GM23338 (cell line): ENCODE measurements at regions not wholly inside any gene's neighbourhood (a gene's known extent, or its start where the extent isn't known, plus 50 kb on each side); places are given as distances from the start of the nearest gene placed in this dataset.

Experiments
- EZH2 ChIP-seq: fragments of 200-600 bp; sonication (generic); IDR thresholded peaks from one replicate; pipeline ENCODE4 v1.8.0; 2017; ENCODE audit warnings: antibody characterized with exemption, mild to moderate bottlenecking, low read depth; ENCODE audit not compliant: unreplicated experiment
- TF ChIP-seq, protein P1 (sequence below), 2 experiments: fragments of 200-600 bp in 1 of 2; sonication (generic) in 1 of 2; conservative IDR thresholded peaks; 2 replicates each; pipeline versions ENCODE4 v1.5.1 to v1.6.1; 2016 to 2017; ENCODE audit warnings: antibody characterized with exemption in 2 of 2, low read depth in 2 of 2, mild to moderate bottlenecking in 2 of 2, moderate library complexity in 1 of 2

DNA sequence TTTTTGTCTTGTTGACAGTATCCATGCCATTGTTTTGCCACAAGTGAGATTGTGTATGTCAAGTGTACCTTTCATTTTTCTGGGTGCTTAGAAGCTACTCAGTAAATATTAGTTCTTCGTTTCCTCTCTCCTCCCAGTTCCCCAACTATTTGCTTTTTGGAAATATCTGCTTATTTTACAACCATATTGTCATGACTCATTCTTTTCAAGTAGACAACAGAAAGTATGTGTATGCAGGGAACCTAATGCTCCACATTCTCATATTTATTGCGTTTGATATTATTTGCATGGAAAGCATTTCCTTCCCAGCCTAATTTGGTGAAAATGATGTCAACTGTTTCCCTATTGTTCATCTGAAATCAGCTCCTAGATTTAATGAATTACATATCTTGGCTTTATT lies 483.7 kb upstream of the RIOK2 start:
- TF ChIP-seq, protein P1, sequence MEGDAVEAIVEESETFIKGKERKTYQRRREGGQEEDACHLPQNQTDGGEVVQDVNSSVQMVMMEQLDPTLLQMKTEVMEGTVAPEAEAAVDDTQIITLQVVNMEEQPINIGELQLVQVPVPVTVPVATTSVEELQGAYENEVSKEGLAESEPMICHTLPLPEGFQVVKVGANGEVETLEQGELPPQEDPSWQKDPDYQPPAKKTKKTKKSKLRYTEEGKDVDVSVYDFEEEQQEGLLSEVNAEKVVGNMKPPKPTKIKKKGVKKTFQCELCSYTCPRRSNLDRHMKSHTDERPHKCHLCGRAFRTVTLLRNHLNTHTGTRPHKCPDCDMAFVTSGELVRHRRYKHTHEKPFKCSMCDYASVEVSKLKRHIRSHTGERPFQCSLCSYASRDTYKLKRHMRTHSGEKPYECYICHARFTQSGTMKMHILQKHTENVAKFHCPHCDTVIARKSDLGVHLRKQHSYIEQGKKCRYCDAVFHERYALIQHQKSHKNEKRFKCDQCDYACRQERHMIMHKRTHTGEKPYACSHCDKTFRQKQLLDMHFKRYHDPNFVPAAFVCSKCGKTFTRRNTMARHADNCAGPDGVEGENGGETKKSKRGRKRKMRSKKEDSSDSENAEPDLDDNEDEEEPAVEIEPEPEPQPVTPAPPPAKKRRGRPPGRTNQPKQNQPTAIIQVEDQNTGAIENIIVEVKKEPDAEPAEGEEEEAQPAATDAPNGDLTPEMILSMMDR (conservative IDR thresholded peaks at IDR 0.05; ENCODE audit: low read depth in 2 of 2), result no peak
- TF ChIP-seq EZH2, result no peak
